ENCODE measurements at regions not wholly inside any gene's neighbourhood (a gene's known extent, or its start where the extent isn't known, plus 50 kb on each side); places are given as distances from the start of the nearest gene placed in this dataset.

DNA sequence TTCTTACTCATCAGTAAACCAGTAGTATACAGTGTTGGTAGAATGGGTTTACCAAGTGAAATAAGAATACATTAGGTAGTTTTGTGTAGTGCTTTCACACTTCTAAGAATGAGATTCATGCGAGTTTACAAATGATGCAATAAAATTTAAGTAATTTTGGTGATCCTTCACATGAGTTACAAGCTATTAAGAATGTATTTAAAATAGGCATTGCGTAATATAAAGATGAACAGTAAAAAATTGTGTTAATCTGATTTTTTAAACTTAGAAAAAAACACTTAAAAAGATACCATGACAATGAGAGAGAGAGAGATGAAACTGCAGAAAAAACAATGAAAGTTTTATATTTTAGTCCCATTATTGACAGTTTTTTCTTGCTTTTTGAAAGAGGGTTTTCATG, 570.5 kb downstream of the SLITRK6 start:
- Mint-ChIP-seq H3K4me1 (no peaks in the 10 kb centered on the region), H3K4me3 (no peak overlapping the region), H3K36me3 (no peaks in the 10 kb centered on the region), H3K27me3 (no peaks in the 10 kb centered on the region), H3K27ac (no peak overlapping the region), H3K9me3 (no peaks in the 10 kb centered on the region)
- ATAC-seq = no peak

DNA sequence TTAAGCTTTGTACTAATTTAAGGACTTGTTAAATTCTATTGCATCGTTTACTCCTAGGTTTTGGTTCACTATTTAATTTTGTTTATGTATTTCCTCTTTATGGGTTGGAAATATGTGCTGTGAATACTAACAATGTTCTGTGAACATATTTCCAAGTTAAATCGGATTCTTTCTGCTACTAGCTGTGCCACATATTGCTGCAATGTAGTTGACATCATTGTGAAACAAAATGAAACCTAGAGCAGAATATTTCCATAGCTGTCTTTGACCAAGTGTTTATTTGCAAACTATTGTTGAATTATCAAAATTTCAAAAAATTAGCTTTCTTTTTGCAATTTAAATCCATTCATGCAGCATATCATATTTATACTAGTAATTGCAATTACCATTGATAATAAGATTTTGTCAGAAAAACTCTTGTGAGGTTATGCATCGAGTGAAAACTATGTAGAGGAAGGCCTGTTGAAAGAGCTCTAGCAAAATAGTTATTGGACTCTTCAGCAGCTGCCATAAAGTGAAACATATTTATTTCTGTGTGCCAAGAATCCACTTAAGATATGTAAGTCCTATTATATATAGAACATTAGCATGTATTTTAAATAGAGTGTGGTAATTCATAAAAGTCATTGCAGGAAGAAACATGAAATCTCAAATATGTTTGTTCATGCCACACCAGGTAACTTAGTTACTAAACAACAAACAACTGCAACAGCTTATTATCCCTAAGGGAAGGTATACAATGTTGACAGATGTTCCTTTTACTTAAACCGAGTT, 575.1 kb downstream of the SLITRK6 start:
- no peak overlapping the region for H3K4me3 Mint-ChIP-seq
- H3K36me3 Mint-ChIP-seq = no peaks in the 10 kb centered on the region

DNA sequence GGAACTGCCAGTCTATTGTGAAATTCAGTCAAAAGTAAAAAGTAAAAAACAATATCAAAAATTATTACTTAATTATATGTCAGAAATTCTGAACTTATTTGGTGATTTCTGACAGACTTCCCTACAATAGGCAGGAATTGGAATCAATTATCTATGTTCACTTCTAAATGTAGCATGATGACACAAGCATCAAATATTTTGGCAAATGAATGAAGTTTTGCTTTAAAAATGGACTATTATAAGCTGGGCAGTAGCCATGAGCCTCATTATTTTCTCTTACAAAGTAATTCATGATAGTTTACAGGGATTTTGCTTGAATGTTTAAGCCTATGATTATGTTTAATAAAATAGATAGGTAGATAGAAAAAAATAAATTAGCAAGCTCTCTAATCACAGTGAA, 582.6 kb downstream of the SLITRK6 start:
- H3K4me1 Mint-ChIP-seq = no peaks in the 10 kb centered on the region
- no peaks in the 10 kb centered on the region for H3K27me3 Mint-ChIP-seq
- no peak overlapping the region for H3K27ac Mint-ChIP-seq
- H3K36me3 Mint-ChIP-seq = no peaks in the 10 kb centered on the region
- ATAC-seq = no peak
- no peak overlapping the region for H3K4me3 Mint-ChIP-seq
- H3K9me3 Mint-ChIP-seq = peaks cover 4% of the 10 kb centered on the region

More for the DNA sequence above, 575.1 kb downstream of the SLITRK6 start:
- H3K4me1 Mint-ChIP-seq = no peaks in the 10 kb centered on the region
- H3K27ac Mint-ChIP-seq = no peak overlapping the region
- H3K9me3 Mint-ChIP-seq = peaks cover 4% of the 10 kb centered on the region
- no peak for ATAC-seq
- no peaks in the 10 kb centered on the region for H3K27me3 Mint-ChIP-seq

DNA sequence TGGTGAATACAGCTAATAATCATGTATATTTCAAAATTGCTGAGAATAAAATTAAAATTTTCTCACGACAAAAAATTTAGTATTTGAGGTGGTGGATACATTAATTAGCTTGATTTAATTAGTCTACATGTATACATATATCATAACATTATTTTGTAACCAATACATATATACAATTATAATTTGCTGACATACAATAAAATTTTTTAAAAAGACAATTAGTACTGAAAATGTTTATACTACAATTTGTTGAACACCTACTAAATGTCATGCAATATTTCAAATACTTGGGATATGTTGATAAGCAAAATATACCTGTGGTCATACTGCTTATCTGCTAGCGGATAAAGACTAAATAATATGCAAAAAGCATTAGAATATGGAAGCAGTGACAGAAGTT, 586.5 kb downstream of the SLITRK6 start:
- peaks cover 6% of the 10 kb centered on the region for H3K9me3 Mint-ChIP-seq
- no peaks in the 10 kb centered on the region for H3K27me3 Mint-ChIP-seq
- no peaks in the 10 kb centered on the region for H3K36me3 Mint-ChIP-seq
- no peak for ATAC-seq
- H3K4me3 Mint-ChIP-seq = no peak overlapping the region
- no peaks in the 10 kb centered on the region for H3K4me1 Mint-ChIP-seq
- no peak overlapping the region for H3K27ac Mint-ChIP-seq

DNA sequence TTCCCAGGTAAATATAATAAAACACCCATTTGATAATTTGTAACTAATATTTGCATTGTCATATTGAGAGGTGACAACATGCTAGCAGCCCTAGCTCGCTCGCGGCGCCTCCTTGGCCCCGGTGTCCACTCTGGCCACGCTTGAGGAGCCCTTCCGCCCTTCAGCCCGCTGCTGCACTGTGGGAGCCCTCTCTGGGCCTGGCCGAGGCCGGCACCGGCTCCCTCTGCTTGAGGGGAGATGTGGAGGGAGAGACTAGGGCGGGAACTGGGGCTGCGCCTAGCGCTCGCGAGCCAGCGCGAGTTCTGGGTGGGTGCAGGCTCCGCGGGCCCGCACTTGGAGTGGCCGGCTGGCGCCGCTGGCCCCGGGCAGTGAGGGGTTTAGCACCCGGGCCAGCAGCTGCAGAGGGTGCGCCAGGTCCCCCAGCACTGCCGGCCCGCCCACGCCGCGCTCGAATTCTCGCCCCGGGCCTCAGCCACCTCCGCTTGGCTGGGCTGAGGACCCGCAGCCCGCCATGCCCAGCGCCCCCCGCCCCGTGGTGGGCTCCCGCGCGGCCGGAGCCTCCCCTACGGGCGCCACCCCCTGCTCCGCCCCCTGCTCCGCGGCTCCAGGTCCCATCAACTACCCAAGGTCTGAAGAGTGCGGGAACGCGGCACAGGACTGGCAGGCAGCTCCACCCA, 594.4 kb downstream of the SLITRK6 start:
- Mint-ChIP-seq H3K4me1 (no peaks in the 10 kb centered on the region), H3K27me3 (no peaks in the 10 kb centered on the region), H3K9me3 (peaks cover 11% of the 10 kb centered on the region), H3K4me3 (no peak overlapping the region), H3K27ac (no peak overlapping the region), H3K36me3 (no peaks in the 10 kb centered on the region)
- ATAC-seq = peak; percentile 60

DNA sequence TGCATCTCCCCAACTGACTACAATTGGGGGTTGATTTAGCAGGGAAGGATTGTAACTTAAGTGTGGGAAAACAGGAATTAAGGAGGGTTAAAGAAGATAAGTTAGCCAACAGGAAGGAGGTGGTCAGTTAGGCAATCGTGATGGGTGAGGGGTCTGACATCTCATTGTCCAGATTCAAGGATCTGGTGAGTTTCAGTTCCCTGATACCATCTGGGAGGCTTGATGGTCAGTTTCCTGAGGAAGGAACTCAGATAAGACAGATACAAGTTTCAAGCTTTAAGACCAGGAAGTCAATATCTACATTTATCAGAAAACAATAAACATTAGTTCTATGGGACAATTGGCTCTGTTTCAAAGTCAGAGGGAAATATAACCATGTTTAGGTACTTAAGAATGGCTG, 601.8 kb downstream of the SLITRK6 start:
- Mint-ChIP-seq H3K27me3 (no peaks in the 10 kb centered on the region), H3K27ac (no peak overlapping the region), H3K36me3 (no peaks in the 10 kb centered on the region), H3K4me3 (no peak overlapping the region), H3K9me3 (peaks cover 8% of the 10 kb centered on the region), H3K4me1 (no peaks in the 10 kb centered on the region)
- ATAC-seq = no peak

DNA sequence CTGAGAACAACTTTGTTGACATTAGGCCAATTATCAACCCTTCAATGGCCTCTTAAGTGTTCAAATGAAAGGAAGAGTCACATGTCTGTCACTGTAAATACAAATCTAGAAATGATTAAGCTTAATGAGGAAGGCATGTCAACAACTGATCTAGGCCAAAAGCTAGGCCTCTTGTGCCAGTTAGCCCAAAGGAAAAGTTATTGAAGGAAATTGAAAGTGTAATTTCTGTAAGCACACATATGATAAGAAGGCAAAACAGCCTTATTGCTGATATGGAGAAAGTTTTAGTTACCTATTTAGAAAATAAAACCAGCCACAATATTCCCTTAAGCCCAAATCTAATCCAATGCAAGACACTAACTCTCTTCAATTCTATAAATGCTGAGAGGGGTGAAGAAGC, 604.7 kb downstream of the SLITRK6 start:
- Mint-ChIP-seq H3K36me3 (no peaks in the 10 kb centered on the region), H3K9me3 (peaks cover 6% of the 10 kb centered on the region), H3K4me3 (no peak overlapping the region), H3K4me1 (no peaks in the 10 kb centered on the region), H3K27me3 (no peaks in the 10 kb centered on the region), H3K27ac (no peak overlapping the region)
- ATAC-seq = no peak

DNA sequence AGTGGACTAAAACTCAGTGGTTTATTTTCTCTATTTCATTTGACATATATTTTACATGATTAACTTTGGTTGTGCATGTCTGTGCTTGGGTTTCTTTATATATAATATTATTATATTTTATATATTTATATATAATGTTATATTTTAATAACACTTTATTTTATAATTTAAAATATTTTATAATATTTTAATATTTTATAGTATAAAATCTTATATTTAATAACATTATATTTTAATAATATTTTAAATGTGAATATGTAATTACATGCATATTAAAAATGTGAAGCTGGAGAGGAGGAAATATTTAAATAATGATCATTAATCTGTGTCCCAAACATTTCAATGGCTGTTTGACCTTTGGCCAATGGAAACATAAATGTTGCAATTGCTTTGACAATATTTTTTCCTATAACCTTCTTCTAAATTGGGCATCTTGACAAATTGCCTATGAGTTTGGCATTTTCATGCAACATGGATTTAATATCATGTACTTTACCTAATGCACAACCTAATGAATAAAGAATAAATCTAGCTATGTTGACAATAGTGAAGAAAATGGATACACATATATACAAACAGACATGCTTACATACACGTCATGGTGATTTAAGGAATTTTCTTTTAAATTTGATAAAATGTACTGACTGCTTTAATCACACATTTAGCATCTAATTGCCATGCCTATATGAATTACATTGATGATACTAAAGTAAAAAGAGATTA, 607.1 kb downstream of the SLITRK6 start:
- Mint-ChIP-seq H3K27me3 (no peaks in the 10 kb centered on the region), H3K36me3 (no peaks in the 10 kb centered on the region), H3K9me3 (peaks cover 3% of the 10 kb centered on the region), H3K4me1 (no peaks in the 10 kb centered on the region), H3K27ac (no peak overlapping the region), H3K4me3 (no peak overlapping the region)
- no peak for ATAC-seq

DNA sequence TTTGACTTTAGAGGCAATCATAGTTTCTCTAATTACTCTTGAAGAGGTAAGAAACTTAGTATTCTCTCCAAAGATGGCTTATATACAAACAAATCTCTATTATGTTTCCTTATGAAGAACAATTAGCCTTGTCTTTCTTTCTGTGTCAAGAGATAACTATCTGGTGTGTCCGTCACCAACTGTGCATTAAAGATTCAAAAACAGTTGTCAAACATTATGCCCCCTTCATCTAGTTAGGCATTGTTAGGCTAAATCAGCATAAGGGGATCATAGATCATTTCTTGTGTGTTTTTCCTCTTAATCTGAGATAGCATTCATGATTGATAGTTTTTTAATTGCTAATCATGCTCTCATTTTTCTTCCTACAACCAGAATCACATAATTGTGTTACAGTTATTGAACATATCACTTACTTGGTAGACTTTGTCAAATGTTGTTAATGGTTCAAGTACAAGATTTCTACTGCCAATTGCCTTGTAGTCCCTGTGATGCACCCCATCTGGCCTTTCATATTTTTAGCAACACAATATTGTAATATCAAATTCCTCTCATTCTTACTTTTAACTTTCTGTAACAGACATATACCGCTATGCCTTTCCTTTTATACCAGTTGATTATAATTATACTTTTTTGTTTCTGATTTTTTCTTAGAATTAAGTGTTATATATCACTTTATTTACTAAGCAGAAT, 612.7 kb downstream of the SLITRK6 start:
- Mint-ChIP-seq H3K27me3 (no peaks in the 10 kb centered on the region), H3K4me1 (no peaks in the 10 kb centered on the region), H3K9me3 (peaks cover 5% of the 10 kb centered on the region), H3K4me3 (no peak overlapping the region), H3K36me3 (no peaks in the 10 kb centered on the region), H3K27ac (no peak overlapping the region)
- no peak for ATAC-seq

DNA sequence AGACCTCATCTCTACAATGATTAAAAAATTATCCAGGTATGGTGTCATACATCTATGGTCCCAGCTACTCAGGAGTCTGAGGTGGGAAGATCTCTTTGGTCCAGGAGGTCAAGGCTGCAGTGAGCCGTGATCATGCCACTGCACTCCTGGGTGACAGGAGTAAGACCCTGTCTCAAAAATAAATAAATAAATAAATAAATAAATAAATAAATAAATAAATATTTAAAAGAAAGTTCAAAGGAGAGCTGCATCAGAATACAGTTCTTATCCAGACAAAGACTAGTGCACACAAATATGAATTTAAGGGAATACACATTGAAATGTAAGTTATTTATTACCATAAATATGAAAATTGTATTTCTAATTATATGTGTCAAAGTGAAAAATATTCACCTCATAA, 624.9 kb downstream of the SLITRK6 start:
- ATAC-seq = no peak
- Mint-ChIP-seq H3K27me3 (no peaks in the 10 kb centered on the region), H3K4me3 (no peak overlapping the region), H3K9me3 (peaks cover 8% of the 10 kb centered on the region), H3K27ac (no peak overlapping the region), H3K4me1 (no peaks in the 10 kb centered on the region), H3K36me3 (no peaks in the 10 kb centered on the region)

DNA sequence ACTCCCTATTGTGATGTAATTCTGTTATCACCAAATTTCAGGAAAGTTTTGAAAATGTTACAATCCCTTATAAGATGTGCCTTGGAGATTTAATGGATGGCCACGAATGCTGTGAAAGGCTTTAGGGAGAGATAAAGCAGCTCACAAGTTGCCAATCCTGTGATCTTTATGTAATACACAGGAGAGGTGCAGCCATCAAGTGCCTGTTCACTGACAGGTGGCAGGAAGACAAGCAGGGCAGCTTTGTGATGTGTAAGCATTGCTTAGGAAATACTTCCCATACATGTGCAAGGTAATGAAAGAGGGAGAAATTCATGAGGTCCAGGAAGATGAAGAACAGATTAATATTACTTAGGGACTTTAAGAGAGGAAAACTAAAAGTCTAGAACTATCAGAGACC, 628.8 kb downstream of the SLITRK6 start:
- Mint-ChIP-seq H3K4me1 (no peaks in the 10 kb centered on the region), H3K36me3 (no peaks in the 10 kb centered on the region), H3K27me3 (no peaks in the 10 kb centered on the region), H3K4me3 (no peak overlapping the region), H3K9me3 (peaks cover 16% of the 10 kb centered on the region), H3K27ac (no peak overlapping the region)
- ATAC-seq = no peak

DNA sequence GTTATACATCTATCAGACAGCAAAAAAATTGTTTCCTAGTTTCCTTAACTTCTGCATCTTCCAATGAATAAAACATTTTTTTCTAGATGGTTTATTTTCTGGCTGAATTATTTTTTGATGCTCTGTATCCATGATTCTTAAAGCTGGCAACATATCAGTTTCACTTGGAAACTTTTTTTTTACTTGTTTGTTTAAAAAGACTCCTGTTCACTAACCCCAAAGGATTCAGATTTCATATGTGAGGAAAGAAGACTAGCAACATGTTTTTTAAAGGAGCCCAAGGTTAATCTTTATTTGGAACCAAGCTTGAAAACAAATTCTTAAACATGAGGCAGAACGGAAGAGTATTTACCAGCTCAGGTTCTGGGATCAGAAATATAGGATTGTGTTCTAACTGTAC, 632.3 kb downstream of the SLITRK6 start:
- Mint-ChIP-seq H3K27me3 (no peaks in the 10 kb centered on the region), H3K4me1 (no peaks in the 10 kb centered on the region), H3K9me3 (peaks cover 29% of the 10 kb centered on the region), H3K4me3 (no peak overlapping the region), H3K36me3 (no peaks in the 10 kb centered on the region), H3K27ac (no peak overlapping the region)
- no peak for ATAC-seq

DNA sequence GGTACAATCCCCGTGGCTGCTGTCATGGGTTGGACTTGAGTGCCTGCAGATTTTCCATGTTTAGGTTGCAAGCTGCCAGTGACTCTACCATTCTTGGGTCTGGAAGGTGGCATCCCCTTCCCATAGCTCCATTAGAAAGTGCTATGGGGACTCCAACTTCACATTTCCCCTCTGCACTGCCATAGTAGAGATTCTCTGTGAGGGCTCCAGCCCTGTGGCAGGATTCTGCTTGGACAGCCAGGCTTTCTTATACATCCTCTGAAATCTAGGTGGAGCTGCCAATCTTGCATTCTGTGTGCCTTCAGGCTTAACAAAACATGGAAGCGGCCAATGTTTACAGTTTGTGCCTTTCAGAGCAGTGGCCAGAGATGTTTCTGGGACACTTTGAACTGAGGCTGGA, 636.2 kb downstream of the SLITRK6 start:
- H3K4me3 Mint-ChIP-seq = no peak overlapping the region
- H3K4me1 Mint-ChIP-seq = no peaks in the 10 kb centered on the region
- H3K36me3 Mint-ChIP-seq = no peaks in the 10 kb centered on the region
- no peak overlapping the region for H3K27ac Mint-ChIP-seq
- no peaks in the 10 kb centered on the region for H3K27me3 Mint-ChIP-seq
- ATAC-seq = no peak
- peaks cover 25% of the 10 kb centered on the region for H3K9me3 Mint-ChIP-seq

DNA sequence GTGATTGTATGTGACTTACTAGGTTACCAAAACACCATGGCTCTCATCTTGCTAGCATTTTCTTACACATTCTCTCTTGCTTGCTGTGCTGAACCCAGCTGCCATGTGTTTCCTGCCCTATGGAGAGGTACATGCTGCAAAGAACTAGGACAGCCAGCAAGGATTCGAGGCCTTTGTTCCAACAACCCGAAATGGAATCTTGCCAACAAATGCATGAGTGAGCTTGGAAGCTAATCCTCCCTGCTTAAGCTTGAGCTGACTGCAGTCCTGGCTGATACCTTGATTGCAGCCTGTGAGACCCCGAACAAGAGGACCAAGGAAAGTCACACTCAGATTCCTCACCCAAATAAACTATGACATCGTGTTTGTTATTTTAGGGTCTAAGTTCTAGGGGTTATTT, 651.2 kb downstream of the SLITRK6 start:
- Mint-ChIP-seq H3K27me3 (no peaks in the 10 kb centered on the region), H3K36me3 (no peaks in the 10 kb centered on the region), H3K4me3 (no peak overlapping the region), H3K27ac (no peak overlapping the region), H3K4me1 (no peaks in the 10 kb centered on the region), H3K9me3 (peaks cover 4% of the 10 kb centered on the region)
- ATAC-seq = no peak

DNA sequence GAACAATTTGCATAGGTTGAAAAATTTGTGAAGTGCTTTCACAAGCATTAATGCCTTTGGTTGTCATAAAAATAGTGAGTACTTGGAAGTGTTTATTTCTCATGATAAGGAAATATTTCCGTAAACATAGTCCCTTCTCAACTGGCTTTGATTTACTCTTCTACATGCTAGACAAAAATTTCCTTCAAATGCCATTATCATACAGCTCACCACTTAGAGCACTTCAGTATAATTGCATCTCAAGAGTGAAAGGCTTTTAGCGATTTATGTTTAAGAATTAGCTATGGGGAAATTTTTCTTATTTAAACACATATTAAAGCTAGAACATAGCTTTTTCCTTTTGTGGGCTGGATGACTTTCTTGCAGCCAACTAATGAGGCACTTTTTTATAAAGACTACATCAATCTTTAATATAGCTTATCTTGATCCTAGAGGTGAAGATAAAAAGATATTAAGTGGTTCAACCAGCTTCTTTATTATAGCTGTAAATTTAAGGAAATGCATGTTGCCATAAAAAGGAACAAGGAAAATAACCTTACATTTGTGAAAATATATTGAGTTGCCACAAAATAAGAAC, 656.8 kb downstream of the SLITRK6 start:
- H3K27ac Mint-ChIP-seq = no peak overlapping the region
- no peaks in the 10 kb centered on the region for H3K27me3 Mint-ChIP-seq
- ATAC-seq = no peak
- peaks cover 13% of the 10 kb centered on the region for H3K9me3 Mint-ChIP-seq
- H3K36me3 Mint-ChIP-seq = no peaks in the 10 kb centered on the region
- H3K4me1 Mint-ChIP-seq = no peaks in the 10 kb centered on the region
- H3K4me3 Mint-ChIP-seq = no peak overlapping the region

Data from stimulated activated memory B cell treated with anti-CD40 and anti-IgM and Interleukin-4, amounts not matched to agents 10 μg/mL and 1 μg/mL and 100 μg/mL, for 72 hours (primary cell).